NCI-H2081 treated with DMSO at 0.1 percent for 48 hours (cell line): ENCODE measurements at regions not wholly inside any gene's neighbourhood (a gene's known extent, or its start where the extent isn't known, plus 50 kb on each side); places are given as distances from the start of the nearest gene placed in this dataset.

Source experiments
- DNase-seq: peaks from one replicate; lab custom pipeline; 2025; lab: John Stamatoyannopoulos, UW

DNA sequence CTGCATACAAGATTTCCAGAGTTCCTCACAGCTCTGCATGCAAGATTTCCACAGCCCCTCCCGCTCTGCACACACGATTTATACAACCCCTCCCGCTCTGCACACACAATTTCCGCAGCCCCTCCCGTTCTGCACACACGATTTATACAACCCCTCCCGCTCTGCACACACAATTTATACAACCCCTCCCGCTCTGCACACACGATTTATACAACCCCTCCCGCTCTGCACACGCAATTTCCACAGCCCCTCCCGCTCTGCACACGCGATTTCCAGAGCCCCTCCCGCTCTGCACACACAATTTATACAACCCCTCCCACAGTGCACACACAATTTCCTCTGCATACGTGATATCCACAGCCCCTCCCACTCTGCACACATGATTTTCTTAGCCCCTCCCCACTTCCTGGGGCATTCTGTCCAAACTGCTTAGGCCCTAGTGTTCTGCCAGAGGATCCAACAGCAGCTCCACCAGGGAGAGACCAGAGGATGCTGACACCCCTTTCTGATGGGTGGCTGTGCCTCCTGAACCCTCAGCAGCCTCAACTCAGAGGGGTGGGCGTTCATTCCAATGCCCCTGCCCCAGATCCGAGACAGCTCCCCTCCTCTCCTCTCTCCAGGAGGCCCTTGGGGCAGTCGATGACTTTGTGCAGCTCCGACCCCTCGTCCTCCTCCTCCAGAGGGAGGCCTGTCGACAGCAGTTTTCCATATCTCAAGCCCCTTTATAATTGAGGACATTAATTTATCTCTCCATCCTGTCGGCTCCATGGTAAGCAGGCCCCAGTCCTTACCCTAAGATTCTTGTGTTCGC lies 671.7 kb downstream of the BRD1 start:
- DNase-seq = no peak

DNA sequence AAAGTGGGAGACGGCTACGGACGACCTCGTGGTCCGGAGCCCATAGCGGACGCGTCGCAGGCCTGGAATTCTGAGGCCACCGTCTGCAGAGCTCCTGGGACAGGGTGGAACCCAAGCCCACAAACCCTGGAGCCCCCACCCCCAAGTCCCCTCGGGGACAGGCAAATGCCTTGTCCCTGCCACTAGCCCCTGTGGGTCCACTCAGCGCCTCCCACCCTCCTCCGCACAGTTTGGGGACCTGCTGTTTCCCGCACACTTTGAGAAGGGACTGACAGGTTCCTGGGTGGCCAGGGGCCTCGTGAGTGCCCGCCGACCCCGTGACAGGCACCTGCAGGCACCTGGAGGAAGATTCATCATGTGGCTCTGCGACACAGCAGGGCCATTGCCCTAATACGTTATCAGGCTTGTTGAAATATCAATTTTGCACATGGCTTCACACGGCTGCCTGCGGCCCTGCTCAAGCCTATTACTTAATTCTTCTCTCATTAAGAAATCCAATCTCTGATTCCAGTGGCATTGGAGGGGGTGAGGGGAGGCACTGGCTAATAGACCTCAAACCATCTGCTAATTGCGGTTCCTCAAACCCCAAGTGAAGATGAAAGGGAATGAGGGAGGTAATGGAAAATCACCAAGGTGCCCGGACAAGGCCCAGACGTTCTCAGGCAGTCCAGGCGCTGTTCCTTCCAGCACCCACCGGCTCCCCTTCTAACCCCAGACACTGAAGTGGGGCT lies 672.5 kb downstream of the BRD1 start:
- DNase-seq = no peak

DNA sequence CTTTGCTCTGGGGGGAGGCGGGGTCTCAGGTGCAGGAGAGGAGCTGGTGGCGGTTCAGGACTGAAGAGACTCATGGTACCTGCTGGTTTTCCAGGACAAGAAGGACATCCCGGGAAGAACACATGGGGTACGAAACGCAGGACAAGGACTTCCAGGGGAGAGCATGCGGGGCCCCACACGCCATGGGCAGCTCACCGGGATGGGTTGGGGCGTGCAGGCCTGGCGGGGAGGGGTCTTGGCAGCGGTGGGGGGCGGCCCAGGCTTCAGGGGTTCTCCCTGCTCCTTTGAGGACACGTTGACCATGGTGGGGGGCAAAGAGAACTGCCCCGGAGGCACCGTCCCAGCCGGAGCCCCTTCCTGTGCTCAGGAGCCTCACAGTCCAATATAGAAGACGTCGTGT lies 673.2 kb downstream of the BRD1 start:
- no peak for DNase-seq

DNA sequence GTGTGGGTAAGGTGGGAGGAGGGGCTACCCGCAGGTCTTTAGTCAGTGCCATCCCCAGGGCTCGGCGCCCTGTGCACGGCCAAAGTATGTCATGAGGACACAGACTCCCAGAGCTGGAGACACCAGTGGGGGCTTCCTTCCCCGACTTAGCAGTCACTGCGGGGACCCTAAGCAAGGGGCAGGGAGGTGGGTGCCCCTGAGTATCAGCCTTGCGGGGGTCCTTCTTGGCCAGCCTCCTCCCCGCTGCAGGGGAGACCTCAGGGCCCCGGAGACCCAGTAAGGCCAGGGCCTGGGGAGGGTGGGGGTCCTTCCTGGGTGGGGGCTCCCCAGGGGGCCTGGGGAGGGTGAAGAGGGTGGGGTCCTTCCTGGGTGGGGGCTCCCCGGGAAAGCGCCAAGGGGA lies 673.8 kb downstream of the BRD1 start:
- DNase-seq = no peak

DNA sequence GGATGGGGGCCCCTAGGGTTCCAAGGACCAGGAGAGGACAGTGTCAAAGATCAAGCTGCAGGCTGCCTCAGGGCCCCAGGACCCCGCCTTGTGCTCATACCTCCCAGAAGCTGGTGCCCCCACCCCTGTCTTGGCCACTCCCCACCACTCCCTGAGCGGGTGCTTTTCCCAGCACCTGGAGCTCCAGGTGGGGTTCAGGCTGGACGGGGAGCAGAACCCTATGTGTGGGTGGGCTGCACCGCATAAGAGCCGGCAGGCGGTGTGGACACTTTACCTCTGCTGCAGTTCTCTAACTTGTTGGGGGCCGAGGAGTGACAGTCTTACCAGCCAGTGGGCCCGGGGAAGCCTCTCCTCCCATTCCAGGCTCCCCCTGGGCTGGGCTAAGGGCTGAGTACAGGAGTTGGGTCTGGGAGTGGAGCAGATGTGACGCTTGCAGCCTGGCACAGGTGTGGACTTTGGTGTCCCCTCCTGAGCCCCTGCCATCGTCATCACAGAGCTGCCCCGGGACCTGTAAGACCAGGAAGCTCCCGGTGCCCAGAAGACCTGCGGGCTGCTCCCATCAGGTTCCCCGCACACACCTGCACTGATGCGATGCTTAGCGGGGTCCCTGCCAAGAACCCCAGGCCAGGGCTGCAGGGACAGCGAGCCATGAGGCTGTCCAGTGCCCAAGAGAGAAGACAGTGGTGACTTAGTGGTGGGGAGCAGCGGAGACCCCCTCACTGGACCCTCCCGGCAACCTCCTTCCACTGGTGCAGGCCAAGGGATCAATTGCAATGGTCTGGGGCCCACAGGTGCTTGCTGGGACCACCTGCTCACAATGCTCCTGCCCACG lies 674.5 kb downstream of the BRD1 start:
- no peak for DNase-seq

DNA sequence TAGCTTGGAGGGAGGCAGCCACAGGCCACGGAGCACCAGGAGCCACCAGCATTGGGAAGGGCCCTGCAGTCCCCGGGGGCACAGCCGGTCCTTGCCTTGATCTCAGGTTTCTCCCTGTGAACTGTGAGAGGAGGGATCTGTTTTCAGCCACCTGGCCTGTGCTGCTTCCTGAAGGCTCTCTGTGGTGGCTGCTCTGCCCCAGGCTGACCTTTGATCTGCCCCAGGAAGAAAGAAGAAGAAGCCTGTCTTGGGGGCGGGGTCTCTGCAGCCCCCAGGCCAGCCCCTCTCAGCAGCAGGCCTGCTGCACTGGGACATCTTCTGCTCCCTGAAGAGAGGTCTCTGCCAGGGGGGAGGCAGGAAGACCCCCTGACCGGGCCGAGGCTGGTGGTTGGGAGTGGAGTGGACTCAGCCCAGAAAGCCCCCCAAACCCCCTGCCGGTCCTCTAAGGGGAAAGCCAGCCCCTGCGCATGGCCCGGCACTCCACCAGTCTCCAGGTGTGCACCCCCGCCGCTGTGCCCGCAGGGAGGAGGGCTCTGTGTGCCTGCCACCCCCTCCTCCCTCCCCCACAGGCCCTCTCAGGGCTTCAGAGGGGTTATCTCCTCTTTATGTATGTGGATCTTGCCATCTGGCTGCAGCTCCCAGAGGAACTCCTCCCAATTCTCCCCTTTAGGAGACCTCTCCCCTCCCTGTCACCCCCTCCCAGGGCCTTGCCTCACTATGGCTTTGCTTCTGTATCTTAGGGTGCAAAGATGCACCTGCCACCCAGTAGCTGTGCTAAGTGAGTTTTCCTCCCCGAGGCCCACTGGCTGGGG lies 675.3 kb downstream of the BRD1 start:
- DNase-seq = no peak

DNA sequence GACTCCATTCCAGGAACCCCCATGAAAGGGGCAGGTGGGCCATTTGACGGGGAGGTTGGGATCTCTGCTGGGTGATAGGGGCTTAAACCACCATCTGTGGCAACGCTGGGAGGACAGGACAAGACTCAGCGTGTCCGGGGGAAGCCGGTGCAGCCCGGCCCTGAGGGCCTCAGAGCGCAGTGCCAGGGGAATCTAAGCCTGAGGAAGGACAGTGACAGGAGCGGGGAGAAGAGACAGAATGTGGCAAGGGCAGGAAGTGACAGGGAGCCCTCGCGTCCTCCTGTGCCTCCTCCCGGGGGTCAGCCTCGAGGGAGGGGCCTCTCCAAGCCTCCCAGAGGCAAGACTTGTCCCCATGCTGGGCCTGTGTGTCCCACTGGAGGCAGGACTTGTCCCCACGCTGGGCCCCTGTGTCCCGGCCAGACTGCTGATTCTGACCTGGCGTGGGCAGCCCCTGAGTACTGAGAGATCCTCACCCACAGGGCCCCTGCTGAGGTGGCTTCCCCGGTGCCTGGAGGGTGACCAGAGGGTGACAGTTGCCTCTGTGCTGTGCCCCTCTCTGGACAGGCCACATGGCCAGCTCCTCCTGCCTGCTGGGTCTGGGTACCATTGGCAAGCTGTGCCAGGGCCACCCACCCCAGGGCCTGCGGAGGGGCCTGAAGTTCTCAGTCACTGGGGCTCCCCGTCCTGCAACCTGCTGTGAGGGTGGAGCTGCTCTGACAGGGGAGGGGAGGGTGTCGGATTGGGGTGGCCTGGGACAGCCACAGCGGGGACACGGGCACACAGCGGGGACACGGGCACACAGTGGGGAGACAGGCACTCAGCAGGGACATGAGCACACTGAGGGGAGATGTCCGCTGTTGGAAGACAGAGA lies 676.2 kb downstream of the BRD1 start:
- DNase-seq = no peak

DNA sequence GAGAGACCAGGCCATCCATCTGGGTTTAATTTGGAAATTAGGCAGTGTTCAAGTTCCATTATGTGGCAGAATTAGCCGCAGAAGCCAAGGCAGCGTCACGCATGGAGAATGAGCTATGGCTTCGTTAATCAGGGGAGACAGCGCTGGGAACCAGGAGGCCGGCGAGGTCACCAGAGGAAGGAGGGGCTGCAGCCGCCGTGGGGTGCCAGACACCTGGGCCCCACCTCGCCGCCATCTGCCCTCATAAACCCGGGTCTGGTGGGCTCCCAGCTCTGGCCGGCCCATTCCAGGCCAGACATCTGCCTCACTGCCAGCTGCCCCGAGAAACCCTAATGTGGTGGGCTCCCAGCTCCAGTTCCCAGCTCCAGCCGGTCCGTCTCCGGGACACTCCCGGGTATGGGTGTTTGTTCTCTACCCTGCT lies 676.9 kb downstream of the BRD1 start:
- DNase-seq = no peak

DNA sequence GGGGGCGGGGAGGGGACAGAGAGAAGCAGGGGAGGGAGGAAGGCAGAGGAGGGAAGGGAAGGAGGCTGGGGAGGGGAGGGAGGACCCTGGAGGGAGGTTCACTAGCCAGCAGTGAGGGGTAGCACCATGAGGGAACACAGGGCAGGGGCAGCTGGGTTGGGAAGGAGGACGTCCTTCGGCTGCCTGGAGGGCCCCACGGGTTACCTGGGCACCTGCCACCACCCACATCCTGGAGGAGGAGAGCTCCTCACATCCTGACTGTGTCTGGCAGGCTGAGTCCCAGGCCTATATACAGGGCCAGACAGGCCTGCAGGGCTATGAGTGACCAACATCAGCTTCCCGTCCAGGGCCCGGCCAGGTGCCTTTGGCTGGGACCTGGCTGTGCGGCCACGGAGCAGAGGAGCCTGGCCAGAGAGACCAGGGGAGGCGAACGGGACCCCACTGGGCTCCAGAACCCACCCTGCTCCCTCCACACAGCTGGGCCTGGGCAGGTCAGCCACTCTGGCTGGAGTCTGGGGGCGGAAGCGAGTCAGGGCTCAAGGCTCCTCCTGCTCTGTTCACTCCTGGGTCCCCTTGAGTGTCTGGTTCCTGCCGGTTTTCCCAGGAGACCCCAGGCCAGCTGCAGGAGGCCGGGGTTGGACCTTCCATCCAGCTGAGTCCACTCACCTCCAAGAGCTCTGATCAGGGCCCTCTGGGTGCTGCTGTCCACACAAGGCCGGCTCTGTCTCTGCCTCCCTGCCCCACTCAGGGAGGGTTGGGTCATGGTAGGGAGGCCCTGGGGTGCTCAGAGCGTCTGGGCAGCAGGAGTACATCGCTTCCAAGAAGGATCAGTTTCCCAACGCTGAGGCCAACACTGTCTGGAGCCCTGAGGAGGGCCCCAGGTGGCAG lies 677.7 kb downstream of the BRD1 start:
- no peak for DNase-seq

DNA sequence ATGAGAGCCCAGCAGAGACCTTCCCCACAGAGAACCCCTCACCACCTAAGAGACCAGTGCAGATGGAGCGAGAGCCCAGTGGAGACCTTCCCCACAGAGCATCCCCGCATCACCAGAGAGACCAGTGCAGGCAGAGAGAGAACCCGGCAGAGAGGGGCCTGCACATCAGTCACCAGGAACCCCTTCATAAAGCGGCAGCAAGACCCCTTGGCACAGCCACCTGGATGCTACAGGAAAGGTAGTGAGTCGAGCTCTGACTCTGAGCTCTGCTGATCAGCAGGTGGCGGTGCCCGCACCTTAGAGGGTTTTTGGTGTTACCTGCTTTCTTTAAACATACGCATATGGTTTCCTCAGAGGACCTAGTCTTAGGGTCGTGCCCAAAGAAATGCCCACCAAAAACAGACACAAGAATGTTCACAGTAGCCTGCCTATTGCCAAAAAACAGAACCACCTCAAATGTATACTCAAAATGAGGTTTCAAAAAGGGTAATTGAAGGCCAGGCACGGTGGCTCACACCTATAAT lies 678.7 kb downstream of the BRD1 start:
- no peak for DNase-seq

DNA sequence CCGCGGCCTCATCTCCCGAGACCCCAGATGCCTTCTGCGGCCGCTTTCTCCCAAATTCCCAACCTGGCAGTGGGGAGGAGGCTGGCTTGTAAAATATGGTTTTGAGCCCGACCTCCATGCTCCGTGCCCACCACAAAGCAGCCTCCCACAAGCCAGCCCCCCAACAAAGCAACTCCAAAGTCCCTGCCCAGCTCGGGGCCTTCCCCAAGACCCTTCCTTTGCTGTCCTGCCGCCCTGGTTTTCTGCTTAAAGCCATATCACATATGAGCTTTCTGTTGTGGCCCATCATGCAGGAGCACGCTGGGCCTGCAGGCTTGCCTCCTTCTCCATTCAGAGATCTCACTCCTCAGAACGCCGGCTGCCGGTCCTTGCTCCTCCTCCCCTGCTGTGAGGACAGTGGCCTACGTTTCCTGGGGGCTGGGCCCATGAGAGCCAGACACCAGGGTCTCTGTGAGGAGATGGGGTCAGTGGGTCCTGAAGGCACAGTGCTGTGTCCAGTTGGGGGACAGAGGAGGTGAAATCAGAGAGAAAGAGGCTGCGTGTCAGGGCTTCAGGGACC lies 680.0 kb downstream of the BRD1 start:
- DNase-seq = no peak

DNA sequence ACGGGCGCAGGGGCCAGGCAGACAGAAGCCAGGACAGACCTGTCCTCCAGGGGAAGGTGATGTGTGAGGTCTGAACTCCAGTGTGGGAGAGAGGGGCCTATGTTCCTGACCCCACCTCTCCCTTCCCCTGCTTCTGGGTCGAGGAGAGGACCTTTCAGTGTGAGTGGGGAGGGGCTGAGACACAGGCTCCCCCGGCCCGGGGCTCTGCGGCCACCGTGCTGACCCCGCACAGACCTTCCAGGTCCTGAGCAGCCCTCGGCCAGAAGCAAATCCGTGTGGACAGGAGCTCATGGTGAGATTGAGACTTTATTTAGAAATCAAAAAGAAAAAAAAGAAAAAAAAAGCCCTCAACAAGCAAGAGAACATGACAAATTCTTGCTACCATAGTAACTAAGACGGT lies 680.5 kb downstream of the BRD1 start:
- no peak for DNase-seq

DNA sequence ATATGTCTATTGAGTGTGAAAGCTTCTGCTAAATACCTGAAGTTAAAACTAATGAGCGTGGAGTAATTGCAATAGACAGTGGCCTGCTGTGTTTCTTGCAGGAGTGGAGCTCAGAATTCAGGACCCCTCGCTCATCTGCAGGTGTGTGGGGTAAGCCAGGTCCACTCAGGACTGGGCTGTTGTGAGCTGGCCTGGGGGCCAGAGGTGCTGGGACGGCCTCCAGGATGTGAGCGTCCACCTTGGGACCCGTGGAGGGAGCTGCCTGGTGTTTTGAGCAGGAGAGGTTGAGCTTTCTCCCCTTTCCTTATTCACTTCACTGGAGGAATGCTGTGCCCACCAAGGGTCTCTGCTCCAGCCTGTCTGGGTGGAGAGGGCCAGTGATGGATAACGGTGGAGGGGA lies 681.2 kb downstream of the BRD1 start:
- no peak for DNase-seq

DNA sequence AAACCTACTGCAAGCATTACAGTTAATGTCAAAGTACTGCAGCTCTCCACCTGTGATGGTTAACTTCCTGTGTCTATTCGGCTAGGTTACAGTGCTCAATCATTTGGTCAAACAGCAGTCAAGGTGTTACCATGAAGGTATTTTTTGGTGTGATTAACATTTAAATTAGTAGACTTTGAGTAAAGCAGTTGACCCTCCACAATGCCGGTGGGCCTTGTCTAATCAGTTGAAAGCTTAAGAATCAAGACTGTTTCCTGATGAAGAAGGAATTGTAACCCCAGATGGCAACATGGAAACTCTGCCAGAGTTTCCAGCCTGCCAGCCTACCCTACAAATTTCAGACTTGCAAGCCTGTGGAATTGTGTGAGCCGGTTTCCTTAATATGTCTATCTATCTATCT lies 683.9 kb downstream of the BRD1 start:
- no peak for DNase-seq

DNA sequence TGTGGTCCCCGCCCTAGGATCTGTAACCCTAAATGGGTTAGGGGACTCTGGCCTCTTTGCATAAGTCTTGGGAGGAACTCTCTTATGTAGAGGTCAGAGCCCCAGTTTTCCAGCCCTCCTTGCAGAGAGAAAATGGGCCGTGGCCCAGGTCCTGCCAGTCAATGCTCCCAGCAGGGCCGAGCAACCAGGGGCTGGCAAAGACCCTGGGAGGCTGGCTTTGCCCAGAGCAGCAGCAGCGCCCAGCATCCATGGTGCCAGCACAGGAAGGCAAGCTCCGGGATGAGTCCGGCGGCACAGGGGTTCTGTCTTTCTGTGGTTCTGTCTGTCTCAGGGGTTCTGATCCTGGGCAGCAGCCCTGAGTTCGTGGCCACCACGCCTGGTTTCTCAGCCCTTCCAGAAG lies 684.8 kb downstream of the BRD1 start:
- DNase-seq = no peak

DNA sequence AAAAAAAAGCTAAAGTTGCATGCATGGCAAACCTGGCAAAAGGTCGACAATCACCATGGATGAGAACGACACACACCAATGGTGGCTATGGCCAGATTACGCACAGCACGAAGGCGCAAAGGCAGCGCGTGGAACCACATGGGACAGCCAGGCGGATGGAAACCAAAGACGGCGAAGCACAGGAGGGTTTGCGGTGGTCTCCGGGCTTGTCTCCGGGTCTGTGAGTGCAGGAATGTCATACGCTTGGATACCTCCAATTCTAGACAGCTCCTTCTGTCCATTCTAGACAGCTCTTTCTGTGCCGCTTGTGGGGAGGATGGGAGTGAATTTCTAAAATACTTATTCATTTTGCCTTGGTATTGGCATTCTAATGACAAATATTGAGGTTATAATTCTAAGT lies 685.4 kb downstream of the BRD1 start:
- no peak for DNase-seq

DNA sequence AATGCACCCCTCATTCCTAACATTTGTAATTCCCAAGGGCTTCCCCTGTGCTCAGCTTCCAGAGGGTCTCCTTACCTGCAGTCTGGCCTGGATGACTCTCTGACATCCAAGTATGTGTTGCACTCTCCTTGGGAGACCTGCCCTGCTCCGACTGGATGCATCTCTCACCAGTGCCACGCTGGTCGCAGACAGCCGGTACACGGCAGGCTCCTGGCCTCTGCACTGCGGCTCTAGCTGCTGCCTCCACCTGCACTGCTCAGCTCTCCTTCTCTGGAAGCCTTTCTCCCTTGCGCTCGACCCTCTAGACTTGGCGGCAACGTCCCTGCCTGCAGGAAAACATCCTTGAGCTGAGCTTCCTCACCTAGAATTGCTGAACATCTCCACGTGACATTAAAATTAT lies 685.9 kb downstream of the BRD1 start:
- no peak for DNase-seq

DNA sequence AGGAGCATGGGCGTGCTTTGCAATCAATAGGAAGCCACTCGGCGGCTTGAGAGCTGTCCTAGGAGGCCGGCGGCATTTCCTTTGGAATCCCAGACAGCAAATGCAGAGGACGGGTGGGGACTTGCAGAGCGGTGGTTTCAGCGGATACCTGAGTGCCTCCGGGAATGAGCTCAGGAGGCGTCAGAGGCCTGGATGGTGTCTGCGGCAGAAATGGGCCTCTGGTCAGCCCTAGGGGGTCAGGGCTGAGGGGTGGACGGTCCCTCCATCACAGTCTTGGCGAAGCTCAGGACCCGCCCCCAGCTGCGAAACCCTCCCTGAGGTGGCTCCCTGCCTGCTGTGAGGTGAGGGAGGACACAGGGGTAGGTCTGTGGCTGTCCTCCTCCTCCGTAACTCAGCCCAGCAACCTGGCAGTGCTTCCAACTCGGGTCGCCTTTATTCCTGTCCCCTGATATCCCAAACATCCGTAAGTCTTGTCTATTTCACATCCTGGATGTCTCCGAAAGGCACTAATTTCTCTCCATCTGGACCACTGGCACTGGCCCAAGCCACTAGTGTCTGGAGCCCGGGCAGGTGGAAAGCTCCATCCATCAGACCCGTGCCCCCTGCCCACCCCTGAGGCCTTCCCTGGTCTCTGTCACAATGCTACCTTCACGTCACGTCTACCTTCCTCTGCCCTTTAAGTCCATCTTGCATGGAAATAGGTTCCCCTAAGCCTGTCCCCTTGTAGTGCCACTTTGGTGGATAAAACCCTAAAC lies 686.6 kb downstream of the BRD1 start:
- DNase-seq = no peak
